ENCODE measurements at regions not wholly inside any gene's neighbourhood (a gene's known extent, or its start where the extent isn't known, plus 50 kb on each side); places are given as distances from the start of the nearest gene placed in this dataset.
"Not testable (repeated sequence)": the region's sequence is repeated elsewhere in the genome, so short reads cannot be mapped to it uniquely, and the experiment has no call there.

- DNase-seq: no peak
Observed at GRCh38 chr13:109431217-109431616, 355.2 kb downstream of the IRS2 start.

DNA sequence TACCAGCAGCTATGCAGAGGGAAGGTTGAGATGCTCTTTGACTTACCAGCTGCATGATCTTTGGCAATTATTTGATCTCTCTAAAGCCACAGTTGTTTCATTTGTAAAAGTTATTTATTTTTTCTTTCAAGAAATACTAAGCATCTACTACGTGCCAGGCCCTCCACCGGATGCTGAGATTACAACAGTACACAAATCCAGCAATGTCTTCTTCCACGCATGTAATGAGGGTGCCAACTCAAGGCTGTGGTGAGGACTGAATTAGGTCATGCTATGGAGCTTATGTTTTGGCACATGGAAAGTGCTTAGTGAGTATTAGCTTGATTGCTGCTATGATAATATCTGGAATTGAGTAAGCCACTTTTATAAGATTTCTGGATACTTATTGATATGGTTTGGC is 358.2 kb downstream of the IRS2 start:
- no peak for DNase-seq

- DNase-seq: no peak
Observed at GRCh38 chr13:109427695-109428094, 358.7 kb downstream of the IRS2 start.

DNA sequence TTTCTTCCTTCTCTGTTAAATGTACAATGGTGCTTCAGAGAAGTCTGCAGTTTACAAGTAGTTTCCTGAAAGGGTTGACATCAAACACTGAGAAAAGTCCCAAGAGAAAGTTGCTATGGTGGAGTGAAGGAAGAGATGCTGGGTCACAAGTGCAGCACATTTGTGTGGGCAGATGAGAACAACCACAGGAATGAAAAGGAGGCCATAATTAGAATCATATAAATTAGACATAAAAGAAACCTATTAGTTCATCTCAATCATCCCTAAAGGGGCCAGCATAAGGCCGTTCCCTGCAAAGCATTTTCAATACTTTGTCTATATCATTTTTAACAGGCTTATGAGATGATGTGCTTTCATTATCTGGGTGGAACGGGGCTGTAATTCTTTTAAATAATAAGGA is 359.2 kb downstream of the IRS2 start:
- DNase-seq: no peak

- no peak for DNase-seq
Observed at GRCh38 chr13:109426690-109426990, 359.7 kb downstream of the IRS2 start.

- no peak for DNase-seq
Observed at GRCh38 chr13:109425821-109426689, 360.3 kb downstream of the IRS2 start.

GRCh38 chr13:109422161-109422560 is 364.2 kb downstream of the IRS2 start:
- no peak for DNase-seq

DNA sequence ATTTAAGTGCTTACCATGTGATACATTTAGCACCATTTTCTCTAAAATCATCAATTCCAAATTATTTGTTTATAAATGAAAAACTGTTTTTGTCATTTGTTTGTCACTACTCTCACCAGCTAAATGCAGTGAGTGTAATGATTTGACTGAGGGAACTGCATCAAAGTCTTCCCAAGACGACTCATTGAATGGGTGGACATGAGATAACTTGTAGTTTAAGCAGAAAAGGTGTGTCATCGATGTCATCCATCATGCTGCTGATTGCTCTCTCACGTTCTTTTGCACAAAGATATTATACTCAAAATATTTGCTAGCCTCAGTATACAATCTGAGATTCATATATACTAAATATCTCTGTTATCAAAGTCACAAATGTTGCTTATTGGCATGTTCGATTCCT is 366.5 kb downstream of the IRS2 start:
- no peak for DNase-seq

DNA sequence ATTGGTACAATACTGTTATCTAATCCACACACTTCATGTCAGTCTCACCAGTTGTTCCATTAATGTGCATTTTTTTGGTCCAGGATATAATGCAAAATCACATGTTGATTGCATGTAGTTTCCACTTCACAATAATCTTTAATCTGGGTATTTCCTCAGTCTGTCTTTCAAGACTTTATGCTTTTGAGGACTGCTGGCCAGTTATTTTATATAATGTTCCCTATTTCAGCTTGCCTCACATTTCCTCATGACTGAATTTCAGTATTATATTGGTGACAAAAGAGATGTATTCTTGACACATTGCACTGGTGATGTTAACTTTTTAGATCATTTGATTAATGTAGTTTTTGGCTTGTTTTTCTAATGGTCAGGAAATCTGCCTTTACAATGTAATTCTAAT is 368.3 kb downstream of the IRS2 start:
- DNase-seq: no peak

GRCh38 chr13:109416001-109416400 is 370.4 kb downstream of the IRS2 start:
- no peak for DNase-seq

GRCh38 chr13:109415057-109415456 is 371.3 kb downstream of the IRS2 start:
- no peak for DNase-seq

GRCh38 chr13:109412283-109412901 is 374.0 kb downstream of the IRS2 start:
- DNase-seq: peak; percentile 60

DNA sequence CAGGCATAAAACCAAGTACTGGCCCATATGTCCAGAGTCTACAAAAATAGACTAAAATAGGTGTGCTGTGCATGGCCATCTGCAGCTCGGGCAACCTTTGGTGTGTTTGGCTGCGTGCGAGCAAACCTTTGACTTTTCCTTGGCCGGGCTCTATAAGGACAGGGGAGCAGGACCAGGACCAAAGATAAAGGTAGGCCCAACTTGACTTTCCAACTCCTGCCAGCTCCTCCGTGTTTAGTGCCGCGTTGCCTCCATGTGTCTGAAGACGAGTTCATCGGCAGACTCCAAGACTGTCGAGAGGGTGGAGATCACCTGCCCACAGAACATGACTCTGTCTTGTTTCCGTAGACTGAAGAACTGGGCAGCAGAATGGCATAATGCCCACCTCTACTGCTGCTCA is 375.5 kb downstream of the IRS2 start:
- DNase-seq: no peak

DNA sequence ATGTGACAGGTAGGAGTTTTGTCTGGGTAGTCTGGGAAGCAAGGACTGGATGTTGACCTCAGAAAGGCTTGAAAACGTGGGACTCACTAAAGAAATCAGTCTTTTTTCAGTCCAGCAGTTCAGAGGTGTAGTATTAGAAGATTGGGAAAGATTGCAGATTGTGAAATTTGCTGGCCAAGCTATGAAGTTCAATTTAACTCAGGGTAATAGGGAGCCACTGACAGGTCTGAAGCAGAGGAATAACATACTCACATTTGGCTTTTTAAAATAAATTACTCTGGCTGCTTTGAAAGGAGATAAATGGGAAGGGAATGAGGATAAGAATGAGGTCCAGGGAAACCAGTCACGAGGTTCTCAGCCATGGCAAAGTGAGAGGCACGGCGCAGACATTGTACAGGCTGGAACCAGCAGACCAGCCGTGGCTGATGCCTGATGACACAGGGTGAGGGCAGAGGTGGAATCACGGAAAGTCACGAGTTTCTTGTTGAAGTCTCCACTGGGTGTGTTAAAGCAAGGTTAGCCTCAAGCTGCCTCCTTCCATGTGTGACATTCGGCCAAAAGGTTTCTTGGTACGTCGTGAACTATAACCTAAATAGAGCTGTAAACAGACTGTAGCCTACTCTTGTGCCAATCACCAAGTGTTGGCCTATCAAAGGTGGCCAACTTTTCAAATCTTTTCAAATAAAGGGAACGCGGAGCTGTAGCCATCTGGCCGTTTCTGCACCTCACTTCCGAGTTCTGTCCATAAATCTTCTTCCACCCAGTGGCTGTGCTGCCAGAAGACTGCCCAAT is 377.6 kb downstream of the IRS2 start:
- DNase-seq: no peak

- DNase-seq: no peak
Observed at GRCh38 chr13:109406376-109406992, 379.9 kb downstream of the IRS2 start.

GRCh38 chr13:109403012-109403421 is 383.4 kb downstream of the IRS2 start:
- DNase-seq: no peak

DNA sequence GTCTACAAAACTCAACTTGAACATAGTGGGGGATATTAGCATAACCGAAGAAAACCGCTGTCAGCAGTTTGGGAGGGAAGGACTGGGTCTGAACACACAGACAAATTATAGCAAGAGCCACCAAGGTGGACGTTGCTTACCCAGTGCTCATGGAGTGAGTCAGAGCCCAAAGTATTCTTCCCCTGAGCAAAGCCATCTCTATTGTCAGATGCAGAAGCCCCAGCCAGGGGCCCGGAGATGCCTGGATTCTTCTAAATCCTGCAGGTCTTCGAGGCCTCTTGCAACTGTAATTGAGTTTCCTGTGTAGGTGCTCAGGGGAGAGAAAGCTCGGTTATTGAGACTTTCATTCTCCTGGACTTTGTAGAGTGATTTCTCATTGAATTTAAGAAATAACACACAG is 384.5 kb downstream of the IRS2 start:
- no peak for DNase-seq

DNA sequence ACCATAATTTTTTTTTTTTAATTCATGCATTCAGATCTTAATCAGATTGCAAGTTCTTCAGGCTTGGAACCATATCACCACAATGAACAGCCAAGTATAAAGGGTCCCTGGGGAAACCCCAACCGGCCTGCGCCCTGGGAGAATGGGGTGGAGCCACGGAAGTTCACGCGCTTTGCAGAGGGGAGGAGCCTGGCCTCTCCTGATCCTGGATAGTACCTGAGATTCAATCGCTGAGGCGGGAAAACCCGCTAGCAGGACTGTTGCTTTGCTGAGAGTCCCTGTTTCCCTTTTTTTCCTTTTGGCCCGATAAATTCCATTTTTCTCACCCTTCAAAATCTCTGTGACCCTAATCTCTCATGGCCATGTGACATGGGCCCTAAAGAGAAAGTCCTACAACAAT is 385.1 kb downstream of the IRS2 start:
- DNase-seq: no peak

GRCh38 chr13:109400624-109401257 is 385.6 kb downstream of the IRS2 start:
- DNase-seq: no peak

- no peak for DNase-seq
Observed at GRCh38 chr13:109400209-109400608, 386.2 kb downstream of the IRS2 start.

GRCh38 chr13:109398071-109398470 is 388.3 kb downstream of the IRS2 start:
- DNase-seq: not testable (repeated sequence)

GRCh38 chr13:109397285-109397684 is 389.1 kb downstream of the IRS2 start:
- no peak for DNase-seq

DNA sequence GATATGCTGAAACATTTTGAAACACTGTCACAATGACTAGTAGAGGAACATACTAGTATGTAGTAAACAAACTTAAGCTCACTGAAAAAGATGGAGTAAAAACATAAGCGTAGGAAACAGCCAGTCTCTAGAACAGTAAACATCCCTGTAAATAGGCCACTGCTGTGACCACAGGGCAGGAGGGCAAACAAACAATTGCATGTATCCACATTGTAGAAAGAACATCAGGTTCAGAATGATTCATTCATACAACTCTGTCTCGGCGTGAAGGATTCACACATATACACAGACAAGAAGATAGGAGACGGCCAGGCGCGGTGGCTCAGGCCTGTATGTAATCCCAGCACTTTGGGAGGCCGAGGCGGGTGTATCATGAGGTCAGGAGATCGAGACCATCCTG is 390.1 kb downstream of the IRS2 start:
- no peak for DNase-seq

All from NCI-H2029 (cell line).